HG02763 (cell line): ENCODE measurements at regions not wholly inside any gene's neighbourhood (a gene's known extent, or its start where the extent isn't known, plus 50 kb on each side); places are given as distances from the start of the nearest gene placed in this dataset.

Experiments used
- ATAC-seq: cut with Tn5 transposase; IDR thresholded peaks from one replicate; pipeline ENCODE4 v1.9.1; 2021; ENCODE audit warnings: mild to moderate bottlenecking, moderate library complexity; ENCODE audit not compliant: unreplicated experiment

DNA sequence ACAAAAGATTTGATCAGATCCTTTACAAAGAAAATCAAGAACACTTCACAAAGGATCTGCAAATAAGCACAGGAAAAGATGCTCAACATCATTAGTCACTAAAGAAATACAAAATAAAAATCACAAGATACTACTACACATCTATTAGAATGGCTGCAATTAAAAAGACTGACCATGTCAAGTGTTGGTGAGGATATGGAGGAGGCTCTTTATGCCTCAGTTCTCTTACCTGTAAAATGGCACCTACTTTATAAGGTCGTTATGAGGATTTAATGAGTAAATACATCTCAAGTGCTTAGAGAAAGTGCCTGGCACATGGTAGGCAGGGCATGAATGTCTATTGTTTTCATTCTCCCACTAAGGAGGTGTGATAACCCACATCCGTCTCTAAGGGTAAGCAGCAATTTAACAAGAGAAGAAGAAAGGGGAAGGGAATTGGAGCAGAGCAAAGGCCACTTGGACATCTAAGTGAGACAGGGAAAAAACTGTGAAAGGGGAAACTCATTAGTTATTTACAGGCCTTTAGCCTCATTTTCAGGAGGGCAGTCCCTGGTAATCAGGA is 157.5 kb upstream of the NFE2L3 start:
- no peak for ATAC-seq

DNA sequence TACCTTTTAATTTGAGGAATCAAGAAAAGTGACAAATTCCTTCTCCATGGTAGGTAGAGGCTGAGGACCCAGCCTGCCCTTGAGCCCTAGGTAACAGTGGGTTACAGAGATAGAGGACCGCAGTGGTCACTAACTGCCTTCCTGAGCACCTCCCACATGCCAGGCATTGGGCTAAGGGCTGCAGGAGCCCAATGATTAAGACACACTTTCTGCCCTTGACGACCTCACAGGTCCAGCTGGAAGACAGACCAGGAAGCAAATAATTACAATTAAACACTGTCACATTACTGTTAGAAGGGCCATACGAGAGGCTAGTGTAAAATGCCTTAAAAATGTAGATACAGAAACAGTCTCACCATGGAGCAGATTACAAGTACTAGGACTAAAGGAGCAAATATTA is 156.8 kb upstream of the NFE2L3 start:
- ATAC-seq: no peak

DNA sequence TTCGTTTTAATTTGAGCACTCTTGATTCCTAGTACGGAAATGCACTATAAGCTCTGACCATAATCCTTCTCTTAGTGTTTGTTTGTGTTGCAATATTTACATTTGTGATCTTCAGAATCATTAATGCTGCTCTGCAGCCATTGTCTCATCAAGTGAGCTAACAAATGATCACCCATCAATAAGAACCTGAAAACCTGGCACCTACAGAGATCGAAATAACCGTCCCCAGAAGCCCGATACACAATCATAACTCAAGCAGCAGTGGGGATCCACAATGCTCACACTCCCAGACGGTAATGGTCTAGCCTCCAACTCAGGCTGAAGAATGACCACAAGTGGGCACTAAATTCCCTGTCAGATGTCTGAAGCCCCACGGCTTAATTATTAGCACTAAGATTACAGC is 156.0 kb upstream of the NFE2L3 start:
- no peak for ATAC-seq

DNA sequence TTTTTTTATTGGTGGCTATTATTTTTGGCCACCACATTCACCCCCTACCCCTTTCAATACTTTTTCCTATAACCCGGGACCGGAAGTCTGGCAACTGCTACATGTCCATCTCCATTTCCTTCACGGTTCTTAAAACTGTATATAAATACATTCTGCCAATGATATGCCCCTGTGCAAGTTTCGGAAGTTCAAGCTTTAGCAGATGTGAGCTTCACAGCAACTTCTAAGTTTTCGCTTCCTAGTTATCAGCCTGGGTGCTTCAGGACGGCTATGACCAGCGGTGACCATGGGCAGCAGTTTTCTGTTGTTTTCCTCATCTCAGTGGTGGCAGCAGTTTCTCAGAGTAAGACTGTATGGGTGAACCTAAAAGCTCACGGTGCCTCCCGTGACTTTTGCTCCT is 153.5 kb upstream of the NFE2L3 start:
- ATAC-seq: no peak

DNA sequence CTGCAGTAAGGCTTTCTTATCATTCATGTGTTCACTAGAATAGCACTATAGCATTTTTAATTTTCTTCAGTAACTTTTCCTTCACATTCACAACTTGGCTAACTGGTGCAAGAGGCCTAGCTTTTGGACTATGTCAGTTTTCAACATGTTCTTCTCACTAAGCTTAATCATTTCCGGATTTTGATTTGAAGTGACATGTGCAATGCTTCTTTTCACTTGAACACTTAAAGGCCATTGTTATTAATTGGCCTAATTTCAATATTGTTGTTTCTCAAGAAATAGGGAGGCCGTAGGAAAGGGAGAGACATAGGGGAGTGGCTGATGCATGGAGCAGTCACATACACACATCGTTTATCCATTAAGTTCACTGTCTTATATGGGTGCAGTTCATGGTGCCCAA is 151.2 kb upstream of the NFE2L3 start:
- ATAC-seq: no peak

DNA sequence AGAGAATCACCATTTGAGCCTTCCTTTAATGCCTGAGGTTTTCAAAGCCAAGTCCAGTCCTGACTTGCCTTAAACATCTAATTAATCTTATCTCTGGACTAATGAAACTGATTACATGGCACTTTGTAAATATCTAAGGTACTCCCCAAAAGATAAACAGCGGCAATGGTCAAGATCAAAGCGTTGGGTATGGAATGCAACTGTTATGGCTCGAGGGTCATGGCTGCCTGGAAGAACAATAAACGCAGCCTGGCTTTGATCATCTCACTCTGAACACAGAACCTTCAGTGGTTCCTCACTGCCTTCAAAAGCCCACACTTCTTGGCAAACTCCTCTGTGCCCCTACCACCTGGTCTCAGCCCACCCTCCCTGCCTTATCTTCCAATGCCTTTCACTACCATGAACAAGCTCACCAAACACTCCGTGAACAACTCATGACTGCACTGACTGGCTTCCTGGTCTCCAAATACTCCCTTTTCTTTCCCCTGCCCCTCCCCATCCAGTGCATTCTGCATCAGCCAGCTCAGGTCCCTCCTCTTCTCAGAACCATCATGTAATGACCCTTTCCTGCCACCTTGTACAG is 150.2 kb upstream of the NFE2L3 start:
- ATAC-seq: no peak

DNA sequence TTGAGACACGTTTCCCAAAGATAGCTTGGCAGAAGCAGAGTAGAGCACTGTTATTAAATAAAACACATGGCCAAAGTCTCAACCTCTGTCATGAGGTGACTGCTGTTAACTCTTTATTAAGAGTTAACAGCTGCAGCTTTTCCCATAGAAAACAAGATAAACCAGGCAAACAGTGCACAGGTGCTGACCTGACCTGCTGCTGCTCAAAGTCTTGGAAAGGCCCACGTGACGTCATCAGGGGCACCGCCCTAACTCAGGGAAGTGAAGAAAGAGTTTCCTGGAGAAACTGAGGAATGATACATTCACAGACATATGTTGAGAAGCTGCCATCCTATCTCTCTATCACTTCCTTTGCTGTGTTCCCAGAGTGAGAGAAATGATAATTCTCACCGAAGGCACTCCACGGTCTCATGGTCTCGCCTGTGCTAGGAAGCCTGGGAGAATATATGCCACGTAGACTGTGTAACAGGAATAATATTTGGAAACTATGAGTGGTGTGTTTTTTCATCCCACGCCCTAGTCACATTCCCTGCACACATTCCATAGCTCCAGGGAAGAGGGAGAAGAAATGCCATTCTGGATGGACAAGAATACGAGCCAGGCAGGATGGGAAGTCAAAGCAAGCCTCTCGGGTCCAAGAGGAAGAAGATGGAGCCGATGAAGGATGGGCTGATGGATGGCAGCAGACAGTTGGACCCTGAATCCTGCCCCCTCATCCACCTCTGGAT is 146.2 kb upstream of the NFE2L3 start:
- no peak for ATAC-seq

DNA sequence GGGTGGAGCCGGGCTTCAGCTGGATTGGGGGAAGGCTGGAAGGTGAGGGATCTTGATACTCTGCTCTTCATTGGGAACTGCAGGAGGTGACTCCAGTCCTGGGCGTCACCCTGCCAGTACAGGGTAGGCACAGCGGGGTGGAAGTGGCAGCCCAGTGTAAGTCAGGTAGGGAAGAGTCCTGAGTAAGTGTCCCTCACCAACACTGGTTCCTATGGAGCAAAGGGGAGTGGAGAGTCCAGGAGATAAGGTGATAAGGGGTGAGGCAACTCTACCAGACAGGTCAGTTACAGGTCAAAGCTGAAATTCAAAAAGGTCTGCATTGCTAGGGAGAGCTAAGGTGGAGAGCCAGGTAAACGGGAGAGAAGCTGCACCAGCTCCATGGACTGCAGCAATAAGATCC is 145.6 kb upstream of the NFE2L3 start:
- no peak for ATAC-seq

DNA sequence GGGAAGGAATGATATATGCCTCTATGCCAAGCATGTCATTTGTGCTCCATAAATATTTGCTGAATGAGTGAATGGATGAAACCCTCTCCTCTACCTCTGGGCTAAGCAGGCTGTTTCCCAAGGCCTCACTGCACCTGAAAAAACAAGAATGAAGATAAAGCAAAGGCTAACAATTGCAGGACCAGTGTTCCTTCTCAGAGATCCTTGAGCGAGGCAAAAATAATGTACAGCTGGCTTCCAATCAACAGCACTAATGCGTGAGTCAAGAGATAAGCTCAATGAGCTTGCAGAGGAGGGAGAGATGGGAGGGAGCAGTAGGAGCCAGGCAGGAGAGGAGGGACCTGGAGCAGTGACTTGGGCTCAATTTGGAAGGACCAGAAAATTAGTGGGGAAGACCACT is 144.5 kb upstream of the NFE2L3 start:
- no peak for ATAC-seq

DNA sequence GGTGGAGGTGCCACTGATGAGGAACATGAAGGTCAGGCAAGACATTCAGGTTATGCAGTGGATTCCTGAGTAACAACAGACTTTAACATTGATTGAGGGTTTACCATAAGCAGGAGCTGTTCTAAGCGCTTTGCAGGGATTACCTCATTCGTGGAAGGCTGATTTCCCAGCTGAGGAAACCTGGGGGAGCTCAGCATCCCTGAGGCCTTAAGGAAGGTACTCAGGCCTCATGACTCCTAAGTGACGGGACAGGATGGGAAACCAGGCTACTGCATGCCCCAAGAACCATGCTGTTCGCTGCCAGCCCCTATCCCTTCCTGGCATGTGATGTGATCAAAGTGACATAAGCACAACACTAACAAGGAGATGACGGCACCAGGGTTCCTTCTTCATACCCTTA is 143.6 kb upstream of the NFE2L3 start:
- ATAC-seq: no peak

DNA sequence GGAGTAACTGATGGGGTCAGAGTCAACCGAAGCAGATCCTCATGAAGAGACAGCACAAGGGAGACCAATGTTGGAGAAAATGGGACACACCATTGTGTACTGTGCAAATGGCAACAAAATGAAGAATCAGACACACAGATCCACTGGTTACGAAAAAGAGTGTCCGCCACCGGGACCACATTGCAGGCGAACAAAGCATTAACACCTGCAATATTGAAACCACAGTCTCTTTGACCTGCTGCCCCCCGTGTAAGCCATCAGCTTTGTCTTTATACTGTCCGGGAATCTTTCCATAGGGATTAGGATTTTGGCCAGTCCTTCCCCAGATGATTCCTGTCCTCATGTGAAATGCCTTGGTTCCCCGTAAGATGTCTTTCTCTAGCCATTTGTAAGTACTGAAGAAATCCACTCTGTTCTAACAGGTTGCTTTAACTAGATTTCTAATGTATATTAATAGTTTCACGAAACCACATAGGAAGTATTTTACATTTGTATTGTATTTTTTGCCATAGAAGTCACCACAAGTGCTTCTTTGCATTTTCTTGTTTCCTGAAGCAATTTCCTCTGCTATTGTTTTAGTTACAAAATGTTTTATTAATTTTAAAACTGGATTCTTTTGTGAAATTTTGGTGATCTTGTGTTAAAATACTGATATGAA is 140.8 kb upstream of the NFE2L3 start:
- ATAC-seq: peak; percentile 65

DNA sequence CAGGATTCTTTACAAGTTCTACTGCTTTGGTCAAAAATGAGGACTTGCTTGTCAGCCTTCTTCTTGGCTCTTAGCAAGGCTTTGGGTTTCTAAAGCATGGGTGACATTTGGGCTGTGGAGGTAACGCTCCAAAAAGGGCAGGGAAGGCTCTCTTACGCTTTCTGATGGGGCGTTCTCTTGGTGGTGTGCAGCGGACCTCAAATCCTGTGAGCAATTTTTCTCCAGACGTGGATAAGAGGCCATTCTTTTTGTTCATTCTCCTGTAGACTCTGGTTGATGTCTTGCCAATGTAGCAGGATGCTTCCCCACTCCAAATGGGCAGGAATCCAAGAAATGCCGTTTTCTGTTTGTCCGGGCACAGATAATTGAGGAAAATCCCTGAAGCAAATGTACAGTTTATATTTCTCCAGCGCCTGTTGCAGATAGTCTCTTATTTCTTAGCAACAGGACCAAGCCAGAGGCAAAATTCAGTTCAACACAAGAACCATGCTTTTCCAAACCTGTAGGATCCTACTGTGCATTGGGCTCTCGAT is 138.4 kb upstream of the NFE2L3 start:
- peak; percentile 43 for ATAC-seq

DNA sequence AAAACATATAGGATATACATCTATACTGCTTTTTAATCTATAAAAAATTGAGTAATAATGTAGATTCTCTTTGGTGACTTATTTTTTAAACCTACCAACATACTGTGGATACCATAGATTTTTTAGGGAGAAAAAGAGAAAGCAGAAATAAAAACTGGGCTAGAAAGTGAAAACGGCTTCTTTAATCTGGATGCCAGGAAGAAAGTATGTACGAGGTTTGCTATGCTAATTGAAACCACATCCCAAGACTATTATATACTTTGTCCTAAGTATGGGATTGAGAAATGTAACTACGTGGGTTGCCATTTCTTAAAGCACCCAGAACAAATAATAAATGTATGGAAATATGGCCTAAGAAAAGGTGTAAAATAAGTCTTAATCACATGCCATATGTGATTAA is 129.0 kb upstream of the NFE2L3 start:
- no peak for ATAC-seq

DNA sequence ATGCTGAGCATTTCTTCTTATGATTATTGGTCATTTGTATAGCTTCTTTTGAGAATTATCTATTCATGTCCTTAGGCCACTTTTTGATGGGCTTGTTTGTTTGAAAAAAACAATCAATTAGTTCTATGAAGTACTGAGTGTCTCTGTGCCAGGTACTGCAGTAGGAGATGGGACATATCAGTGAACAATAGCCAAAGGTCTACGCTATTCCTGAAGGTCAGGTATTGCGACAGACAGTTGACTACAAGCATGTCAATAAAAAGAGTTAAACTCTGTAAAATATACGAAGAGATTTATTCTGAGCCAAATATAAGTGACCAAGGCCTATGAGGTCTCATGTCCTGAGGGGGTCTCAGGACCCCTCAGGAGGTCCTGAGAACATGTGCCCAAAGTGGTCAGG is 122.1 kb upstream of the NFE2L3 start:
- ATAC-seq: no peak

DNA sequence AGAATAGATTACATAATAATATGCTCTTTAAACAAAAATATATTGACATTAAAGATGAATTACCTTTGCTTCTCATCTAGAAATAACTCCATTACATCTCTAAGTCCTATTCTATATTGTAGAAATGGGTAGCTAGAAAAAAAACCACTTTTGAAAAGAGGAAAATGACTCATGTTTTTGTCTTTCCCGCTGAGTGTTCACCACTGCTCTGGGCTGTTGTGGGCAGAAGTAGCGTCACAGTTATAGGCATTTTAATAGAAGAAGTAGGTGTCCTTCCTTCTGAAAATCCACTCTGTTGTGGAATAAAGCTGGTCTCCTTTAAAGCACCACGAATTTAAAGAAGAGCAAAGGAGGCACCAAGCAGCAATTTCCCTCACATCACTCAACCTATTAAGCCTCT is 117.6 kb upstream of the NFE2L3 start:
- ATAC-seq: no peak

DNA sequence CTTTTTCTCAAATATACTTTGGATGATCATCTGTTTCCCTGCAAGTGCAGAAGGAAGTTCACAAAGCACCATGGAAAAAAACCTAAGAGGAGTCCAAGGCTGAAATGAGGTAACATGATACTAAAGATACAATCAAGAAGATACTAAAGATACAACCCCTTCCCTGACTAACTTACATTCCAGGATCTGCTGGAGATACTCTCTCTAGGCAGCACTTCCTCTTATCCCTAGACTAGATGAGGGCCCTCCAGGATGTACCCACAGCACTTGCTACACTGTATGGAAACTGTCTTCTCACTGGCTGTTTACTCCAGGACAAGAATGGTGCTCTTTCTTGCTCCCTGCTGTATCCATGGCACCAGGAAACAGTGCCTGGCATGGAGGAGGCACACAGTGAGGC is 116.4 kb upstream of the NFE2L3 start:
- ATAC-seq: no peak

DNA sequence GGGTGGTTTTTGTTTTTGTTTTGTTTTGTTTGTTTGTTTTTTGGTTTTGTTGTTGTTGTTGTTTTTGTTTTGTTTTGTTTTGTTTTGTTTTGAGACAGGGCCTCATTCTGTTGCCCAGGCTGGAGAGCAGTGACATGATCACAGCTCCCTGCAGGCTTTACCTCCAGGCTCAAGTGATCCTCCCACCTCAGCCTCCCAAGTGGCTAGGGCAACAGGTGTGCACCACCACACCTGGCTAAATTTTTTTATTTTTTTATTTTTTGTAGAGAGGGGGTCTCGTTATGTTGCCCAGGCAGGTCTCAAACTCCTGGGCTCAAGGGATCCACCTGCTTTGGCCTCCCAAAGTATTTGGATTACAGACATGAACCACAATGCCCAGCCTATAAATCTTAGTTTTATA is 115.9 kb upstream of the NFE2L3 start:
- no peak for ATAC-seq

DNA sequence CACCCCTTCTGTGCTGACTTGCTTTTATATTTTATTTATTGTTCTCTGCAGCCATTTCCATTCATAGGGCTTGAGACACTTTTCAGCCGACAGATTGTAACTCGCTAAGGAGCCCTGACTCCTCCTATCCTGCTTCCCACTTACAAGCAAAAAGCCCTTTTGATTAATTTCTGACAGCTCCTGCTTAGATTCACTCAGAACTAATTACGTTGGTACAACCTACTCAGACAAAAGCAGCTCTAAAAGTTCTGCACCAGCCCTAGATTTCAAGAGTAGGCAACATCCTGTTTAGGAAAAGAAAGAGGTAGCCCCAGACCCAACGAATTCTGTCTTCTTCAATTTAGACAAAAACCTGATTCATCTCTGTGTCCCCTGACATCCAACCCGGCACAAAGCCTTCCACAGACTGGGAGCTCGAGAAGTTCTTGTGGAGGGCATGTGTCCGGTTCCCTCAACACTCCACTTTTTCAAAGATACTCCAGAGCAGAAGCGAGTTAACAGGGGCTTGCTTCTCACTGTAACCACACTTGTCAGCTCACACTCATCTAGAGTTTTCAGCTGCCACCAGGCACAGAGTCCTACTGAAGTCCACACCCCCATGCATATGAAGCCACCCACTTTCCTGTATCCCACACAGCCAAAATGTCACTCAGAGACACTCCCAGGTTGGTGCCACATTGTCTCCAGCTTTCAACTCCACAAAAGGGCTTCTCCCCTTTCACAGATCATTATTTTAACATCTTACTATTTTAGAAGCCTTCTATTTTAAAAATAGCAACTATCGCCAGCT is 113.6 kb upstream of the NFE2L3 start:
- no peak for ATAC-seq

DNA sequence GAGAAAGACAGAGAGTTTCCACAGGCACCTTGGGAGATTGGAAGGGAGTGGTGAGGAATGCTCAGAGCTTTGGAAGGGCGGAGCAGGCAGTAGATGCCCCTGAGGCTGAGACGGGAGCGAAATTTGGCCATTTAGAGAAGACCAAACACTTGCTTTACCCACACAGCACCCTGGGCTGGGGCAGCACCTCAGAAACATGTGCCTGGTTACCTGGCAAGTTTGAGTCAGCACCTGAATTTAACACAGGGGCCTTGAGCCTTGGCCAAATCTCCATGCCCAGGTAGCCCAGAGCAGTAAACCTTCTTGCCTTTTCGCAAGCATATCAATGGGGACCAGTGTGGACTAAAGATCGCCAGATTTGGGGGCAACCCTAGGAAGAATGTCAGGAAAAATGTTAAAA is 111.9 kb upstream of the NFE2L3 start:
- ATAC-seq: no peak

DNA sequence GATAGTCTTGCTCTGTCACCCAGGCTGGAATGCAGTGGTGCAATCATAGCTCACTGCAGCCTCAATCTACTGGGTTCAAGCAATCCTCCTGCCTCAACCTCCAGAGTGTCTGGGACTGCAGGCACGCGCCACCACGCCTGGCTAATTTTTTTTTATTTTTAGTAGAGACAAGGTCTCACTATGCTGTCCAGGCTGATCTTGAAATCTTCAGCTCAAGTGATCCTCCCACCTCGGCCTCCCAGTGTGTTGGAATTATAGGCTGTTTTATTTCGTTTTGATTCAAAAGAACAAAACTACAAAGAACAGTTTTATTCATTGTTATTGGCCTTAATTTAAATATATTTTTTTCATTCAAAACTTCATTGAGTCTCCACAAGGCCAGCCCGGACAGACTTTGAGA is 109.8 kb upstream of the NFE2L3 start:
- no peak for ATAC-seq

DNA sequence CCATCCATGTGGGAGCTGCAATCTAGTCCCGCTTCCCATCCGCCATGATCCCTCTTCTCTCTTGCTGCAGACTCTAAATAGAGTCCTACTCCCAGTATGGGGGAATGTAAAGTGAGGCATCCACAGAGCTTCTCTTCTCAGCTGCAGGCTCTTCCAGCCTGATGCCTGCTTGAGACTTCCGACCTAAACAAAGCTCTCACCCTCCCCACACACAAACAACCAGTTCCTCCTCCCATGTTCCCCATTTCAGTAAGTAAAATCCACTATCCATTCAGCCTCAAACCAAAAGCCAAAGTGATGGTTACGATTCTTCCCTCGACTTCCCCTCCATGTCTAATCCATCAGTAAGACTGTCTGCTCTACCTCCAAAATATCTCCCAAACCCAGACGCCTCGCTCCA is 108.2 kb upstream of the NFE2L3 start:
- ATAC-seq: no peak
